ENCODE measurements at regions not wholly inside any gene's neighbourhood (a gene's known extent, or its start where the extent isn't known, plus 50 kb on each side); places are given as distances from the start of the nearest gene placed in this dataset.

GRCh38 chr3:164478323-164478722, 600.0 kb downstream of the SI start:
- TF ChIP-seq CTCF (IDR thresholded peaks at IDR 0.05) (no peak), MAX (IDR thresholded peaks at IDR 0.05) (no peak), POLR2A (IDR thresholded peaks at IDR 0.05; ENCODE audit: low read length) (no peak), HMGXB4 (CRISPR knock-in tag; IDR thresholded peaks at IDR 0.05; ENCODE audit: borderline replicate concordance) (no peak), JUN (IDR thresholded peaks at IDR 0.05) (no peak), REST (IDR thresholded peaks at IDR 0.05) (no peak)

Data from A549 (cell line).